ENCODE measurements at regions not wholly inside any gene's neighbourhood (a gene's known extent, or its start where the extent isn't known, plus 50 kb on each side); places are given as distances from the start of the nearest gene placed in this dataset.

- Mint-ChIP-seq H3K4me3 (no peak overlapping the region), H3K27me3 (ENCODE audit: insufficient read depth, low read depth, poor library complexity) (no peaks in the 10 kb centered on the region), H3K9me3 (no peaks in the 10 kb centered on the region), H3K27ac (no peak overlapping the region), H3K4me1 (no peaks in the 10 kb centered on the region), H3K36me3 (ENCODE audit: low read depth) (no peaks in the 10 kb centered on the region)
- Histone ChIP-seq H3K27me3 (ENCODE audit: insufficient read depth) (no peaks in the 10 kb centered on the region), H3K27ac (ENCODE audit: low read depth) (no peak overlapping the region), H3K4me1 (ENCODE audit: insufficient read depth) (no peaks in the 10 kb centered on the region), H3F3A (replicated peaks; ENCODE audit: low read depth) (no peaks in the 10 kb centered on the region), H2AFZ (peak overlapping the region; percentile 65), H3K36me3 (ENCODE audit: insufficient read depth) (no peaks in the 10 kb centered on the region), H3K4me3 (no peak overlapping the region), H3K4me2 (no peak overlapping the region), H4K20me1 (replicated peaks; ENCODE audit: insufficient read depth) (no peaks in the 10 kb centered on the region), H3K79me2 (replicated peaks; ENCODE audit: insufficient read depth) (no peaks in the 10 kb centered on the region), H3K9me2 (ENCODE audit: insufficient read depth) (no peaks in the 10 kb centered on the region)
- TF ChIP-seq ZNF114 (CRISPR knock-in tag; IDR thresholded peaks at IDR 0.05) (no peak), EZH2phosphoT487 (IDR thresholded peaks at IDR 0.05; ENCODE audit: unreplicated experiment) (no peak), ZNF331 (CRISPR knock-in tag; IDR thresholded peaks at IDR 0.05; ENCODE audit: low read depth) (no peak), ZNF462 (CRISPR knock-in tag; IDR thresholded peaks at IDR 0.05) (no peak), ETS1 (IDR thresholded peaks at IDR 0.05) (no peak), POLR2AphosphoS5 (IDR thresholded peaks at IDR 0.05; ENCODE audit: low read depth) (no peak), STAT1 (IDR thresholded peaks at IDR 0.05; ENCODE audit: unreplicated experiment) (no peak), CTCF (conservative IDR thresholded peaks at IDR 0.05; ENCODE audit: low read depth in 2 of 2) (no peak), NANOG (IDR thresholded peaks at IDR 0.05; ENCODE audit: borderline replicate concordance) (no peak), CREB1 (CRISPR knock-in tag; IDR thresholded peaks at IDR 0.05; ENCODE audit: low read depth) (no peak)
- DNase-seq (ENCODE audit: low spot score) (no peak), ATAC-seq (no peak)
Measured at GRCh38 chr12:33828326-33828725, 194.0 kb upstream of the ALG10 start.
